WERI-Rb-1 (cell line): ENCODE measurements at regions not wholly inside any gene's neighbourhood (a gene's known extent, or its start where the extent isn't known, plus 50 kb on each side); places are given as distances from the start of the nearest gene placed in this dataset.
"Not testable (repeated sequence)": the region's sequence is repeated elsewhere in the genome, so short reads cannot be mapped to it uniquely, and the experiment has no call there.

Source experiments
- DNase-seq: peaks from one replicate; pipeline ENCODE4 v3.0.0-alpha.2; 2020
- H3K27ac ChIP-seq: fragments of 250-450 bp; sonication (Bioruptor Pico); 2 replicates; pipeline ENCODE4 v1.5.1; 2020; ENCODE audit warnings: mild to moderate bottlenecking, moderate library complexity
- H3K27me3 ChIP-seq: fragments of 250-450 bp; sonication (Bioruptor Pico); 2 replicates; pipeline ENCODE4 v1.5.1; 2021; ENCODE audit warnings: mild to moderate bottlenecking, low read depth, moderate library complexity; ENCODE audit not compliant: insufficient read depth, severe bottlenecking
- H3K36me3 ChIP-seq: fragments of 250-450 bp; sonication (Bioruptor Pico); 2 replicates; pipeline ENCODE4 v1.5.1; 2020; ENCODE audit warnings: mild to moderate bottlenecking, moderate library complexity
- H3K4me3 ChIP-seq: 2 replicates; pipeline ENCODE4 v1.5.1; 2011; ENCODE audit warnings: low read depth, mild to moderate bottlenecking, control low read depth, low read length
- H3K9me3 ChIP-seq: fragments of 250-450 bp; sonication (Bioruptor Pico); 2 replicates; pipeline ENCODE4 v1.5.1; 2021; ENCODE audit warnings: mild to moderate bottlenecking, moderate library complexity; ENCODE audit not compliant: severe bottlenecking
- TF ChIP-seq, protein P1 (sequence below): IDR thresholded peaks from 2 replicates; pipeline ENCODE4 v1.5.1; 2011; ENCODE audit warnings: low read depth, mild to moderate bottlenecking, control low read depth, inconsistent platforms, low read length

- Histone ChIP-seq H3K9me3 (no peaks in the 10 kb centered on the region), H3K4me3 (no peak overlapping the region), H3K27me3 (no peaks in the 10 kb centered on the region), H3K27ac (no peak overlapping the region), H3K36me3 (no peaks in the 10 kb centered on the region)
- DNase-seq, result no peak
- TF ChIP-seq, protein P1, sequence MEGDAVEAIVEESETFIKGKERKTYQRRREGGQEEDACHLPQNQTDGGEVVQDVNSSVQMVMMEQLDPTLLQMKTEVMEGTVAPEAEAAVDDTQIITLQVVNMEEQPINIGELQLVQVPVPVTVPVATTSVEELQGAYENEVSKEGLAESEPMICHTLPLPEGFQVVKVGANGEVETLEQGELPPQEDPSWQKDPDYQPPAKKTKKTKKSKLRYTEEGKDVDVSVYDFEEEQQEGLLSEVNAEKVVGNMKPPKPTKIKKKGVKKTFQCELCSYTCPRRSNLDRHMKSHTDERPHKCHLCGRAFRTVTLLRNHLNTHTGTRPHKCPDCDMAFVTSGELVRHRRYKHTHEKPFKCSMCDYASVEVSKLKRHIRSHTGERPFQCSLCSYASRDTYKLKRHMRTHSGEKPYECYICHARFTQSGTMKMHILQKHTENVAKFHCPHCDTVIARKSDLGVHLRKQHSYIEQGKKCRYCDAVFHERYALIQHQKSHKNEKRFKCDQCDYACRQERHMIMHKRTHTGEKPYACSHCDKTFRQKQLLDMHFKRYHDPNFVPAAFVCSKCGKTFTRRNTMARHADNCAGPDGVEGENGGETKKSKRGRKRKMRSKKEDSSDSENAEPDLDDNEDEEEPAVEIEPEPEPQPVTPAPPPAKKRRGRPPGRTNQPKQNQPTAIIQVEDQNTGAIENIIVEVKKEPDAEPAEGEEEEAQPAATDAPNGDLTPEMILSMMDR, result no peak
Observed at GRCh38 chr5:84961193-84961592, 576.5 kb upstream of the EDIL3 start.

DNA sequence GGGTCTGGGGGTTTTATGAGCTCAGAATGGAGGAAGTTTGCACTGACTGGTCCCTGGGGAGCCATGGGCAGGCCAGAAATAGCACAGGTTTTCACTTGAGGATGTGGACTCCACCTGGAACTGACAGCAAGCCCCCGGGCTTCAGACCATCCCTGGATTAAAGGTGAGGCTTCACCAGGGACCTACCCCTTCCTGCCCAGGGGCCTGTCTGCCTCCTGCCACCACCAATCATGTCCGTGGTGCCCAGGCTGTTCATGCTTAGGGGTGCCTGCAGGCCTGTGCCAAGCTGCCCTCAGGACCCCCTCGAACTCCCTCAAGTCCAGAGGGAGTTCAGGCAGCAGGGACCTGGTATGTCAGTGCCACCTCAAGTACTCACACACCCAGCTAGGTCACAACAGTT lies 577.2 kb upstream of the EDIL3 start:
- TF ChIP-seq, protein P1, result no peak
- Histone ChIP-seq H3K27me3 (no peaks in the 10 kb centered on the region), H3K9me3 (no peaks in the 10 kb centered on the region), H3K27ac (no peak overlapping the region), H3K36me3 (no peaks in the 10 kb centered on the region), H3K4me3 (no peak overlapping the region)
- DNase-seq, result no peak

DNA sequence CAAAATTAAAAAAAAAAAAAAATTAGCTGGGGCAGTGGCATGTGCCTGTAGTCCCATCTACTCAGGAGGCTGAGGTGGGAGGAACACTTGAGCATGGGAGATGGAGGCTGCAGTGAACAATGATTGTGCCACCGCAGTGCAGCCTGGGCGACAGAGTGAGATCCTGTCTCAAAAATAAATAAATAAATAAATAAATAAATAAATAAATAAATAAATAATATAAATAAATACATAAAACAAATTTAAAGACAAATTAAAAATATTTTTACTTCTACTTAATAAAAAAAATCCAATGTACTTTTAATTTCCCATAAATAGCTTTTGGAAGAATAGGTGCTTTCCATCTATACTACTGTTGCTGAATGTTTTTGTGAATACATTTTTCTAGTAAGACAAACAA lies 598.4 kb upstream of the EDIL3 start:
- H3K4me3 ChIP-seq, result no peak overlapping the region
- DNase-seq, result no peak
- H3K27me3 ChIP-seq, result no peaks in the 10 kb centered on the region
- no peaks in the 10 kb centered on the region for H3K9me3 ChIP-seq
- TF ChIP-seq, protein P1, result no peak
- no peaks in the 10 kb centered on the region for H3K36me3 ChIP-seq
- H3K27ac ChIP-seq, result no peak overlapping the region

- Histone ChIP-seq H3K4me3 (no peak overlapping the region), H3K27me3 (no peaks in the 10 kb centered on the region), H3K36me3 (no peaks in the 10 kb centered on the region), H3K27ac (no peak overlapping the region), H3K9me3 (no peaks in the 10 kb centered on the region)
- TF ChIP-seq, protein P1, result no peak
- DNase-seq, result no peak
Observed at GRCh38 chr5:84985148-84985547, 600.5 kb upstream of the EDIL3 start.

DNA sequence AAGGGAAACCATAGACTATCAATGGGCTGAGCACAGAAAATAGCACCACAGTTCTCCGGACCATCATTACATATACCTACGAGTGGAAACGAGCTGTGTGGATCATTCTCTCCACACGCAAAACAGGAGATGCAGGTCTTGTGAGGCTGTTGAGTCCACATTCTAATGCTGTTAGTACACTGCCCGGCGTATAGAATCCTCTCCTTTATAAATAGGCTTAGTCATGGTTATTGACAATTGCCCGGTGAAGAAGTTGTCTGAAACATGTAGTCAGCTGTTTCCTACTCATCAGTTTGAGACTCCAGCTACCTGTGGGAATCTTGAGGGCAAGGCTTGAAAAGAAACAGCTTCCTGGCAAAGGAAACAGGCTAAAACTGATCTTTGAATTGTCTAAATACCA lies 602.0 kb upstream of the EDIL3 start:
- no peak for DNase-seq
- H3K36me3 ChIP-seq, result no peaks in the 10 kb centered on the region
- no peak overlapping the region for H3K27ac ChIP-seq
- no peaks in the 10 kb centered on the region for H3K9me3 ChIP-seq
- H3K4me3 ChIP-seq, result no peak overlapping the region
- TF ChIP-seq, protein P1, result no peak
- H3K27me3 ChIP-seq, result no peaks in the 10 kb centered on the region

DNA sequence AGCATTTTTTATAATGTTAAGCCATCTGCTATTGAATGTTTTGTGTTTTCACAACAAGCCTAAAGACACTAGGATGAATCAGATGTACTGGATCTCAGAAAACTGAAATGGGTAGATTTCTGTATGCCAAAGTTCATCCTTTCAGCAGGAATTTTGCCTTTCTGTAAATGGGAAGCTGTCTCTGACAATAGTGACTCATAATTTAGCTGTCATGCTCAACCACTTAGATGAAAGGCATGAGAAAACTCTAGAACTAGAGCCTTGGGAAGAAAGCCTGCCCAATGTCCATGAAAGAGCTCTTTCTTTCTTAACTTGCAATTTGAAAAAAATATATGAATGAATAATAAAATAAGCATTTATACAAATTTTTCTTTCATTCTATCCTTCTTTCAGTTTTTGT lies 616.0 kb upstream of the EDIL3 start:
- DNase-seq, result no peak
- no peak overlapping the region for H3K4me3 ChIP-seq
- H3K36me3 ChIP-seq, result no peaks in the 10 kb centered on the region
- no peaks in the 10 kb centered on the region for H3K27me3 ChIP-seq
- no peak overlapping the region for H3K27ac ChIP-seq
- TF ChIP-seq, protein P1, result no peak
- H3K9me3 ChIP-seq, result no peaks in the 10 kb centered on the region

- not testable (repeated sequence) for H3K27ac ChIP-seq, H3K9me3 ChIP-seq, H3K27me3 ChIP-seq, H3K36me3 ChIP-seq, H3K4me3 ChIP-seq, DNase-seq
Observed at GRCh38 chr5:85002026-85002425, 617.3 kb upstream of the EDIL3 start.
